Right cardiac atrium (tissue), 5 donors: ENCODE measurements at regions not wholly inside any gene's neighbourhood (a gene's known extent, or its start where the extent isn't known, plus 50 kb on each side); places are given as distances from the start of the nearest gene placed in this dataset.

Source experiments
- ATAC-seq, 2 donors: fragments of 200-7000 bp; cut with Tn5 transposase; one replicate each; pipeline versions ENCODE4 v1.8.0 to v1.9.1; 2020; ENCODE audit warnings: moderate library complexity in 2 of 2, mild to moderate bottlenecking in 1 of 2
- DNase-seq, 3 donors: peaks; one replicate each; pipeline ENCODE4 v3.0.0-alpha.2; 2020
- H3K27ac ChIP-seq: one replicate; pipeline ENCODE4 v1.5.1; 2013; ENCODE audit warnings: mild to moderate bottlenecking, low read length, control low read depth, moderate library complexity
- H3K27me3 ChIP-seq: one replicate; pipeline ENCODE4 v1.6.1; 2013; ENCODE audit not compliant: control insufficient read depth, insufficient read depth
- H3K4me1 ChIP-seq: one replicate; pipeline ENCODE4 v1.6.1; 2013; ENCODE audit warnings: low read length; ENCODE audit not compliant: control insufficient read depth, insufficient read depth
- H3K4me3 ChIP-seq: one replicate; pipeline ENCODE4 v1.5.1; 2013; ENCODE audit warnings: low read length, control low read depth
- H3K9me3 ChIP-seq: one replicate; pipeline ENCODE4 v1.6.1; 2013; ENCODE audit warnings: low read length; ENCODE audit not compliant: control insufficient read depth
- WGBS: extraction: QIAGEN DNeasy Blood & Tissue Kit; methylation state at CpG from one replicate; pipeline ENCODE4 v1.1.7; 2013; 5-methylcytosine and 5-hydroxymethylcytosine counted together
- intact Hi-C, 4 donors: fragments of 100-400 bp; cut with DNase I; formaldehyde crosslinking; loops; one replicate each; pipeline versions ENCODE4 v1.11.0 to v1.14.0; 2022 to 2023
- donor health status: healthy with polysubstance abuse.
- donor health status: DM: no; HTN: yes; CAD: no.
- donor health status: DM: no; HTN: no; CAD: no.
- donor health status: DM: no; HTN: yes; CAD: no; lungs with severe emphysema.
- donor health status: DM: yes; HTN: yes; CAD: no.

GRCh38 chr4:66688674-66689073 lies 856.6 kb downstream of the CENPC start:
- WGBS = 34% methylated on average over 3 of the region's 3 CpGs
- H3K4me1 ChIP-seq = no peaks in the 10 kb centered on the region
- no peak overlapping the region for H3K4me3 ChIP-seq
- DNase-seq (no peak), ATAC-seq (no peak)
- no peak overlapping the region for H3K27ac ChIP-seq
- no peaks in the 10 kb centered on the region for H3K9me3 ChIP-seq
- intact Hi-C loops = no loop called here
- no peaks in the 10 kb centered on the region for H3K27me3 ChIP-seq

- DNase-seq (no peak), ATAC-seq (no peak)
- intact Hi-C loops = no loop called here
- WGBS = 58% methylated on average over 2 of the region's 2 CpGs
- no peaks in the 10 kb centered on the region for H3K4me1 ChIP-seq
- no peak overlapping the region for H3K27ac ChIP-seq
- no peaks in the 10 kb centered on the region for H3K9me3 ChIP-seq
- no peak overlapping the region for H3K4me3 ChIP-seq
- no peaks in the 10 kb centered on the region for H3K27me3 ChIP-seq
Measured at GRCh38 chr4:66687459-66687858, 857.8 kb downstream of the CENPC start.

GRCh38 chr4:66681962-66682361 lies 863.3 kb downstream of the CENPC start:
- Histone ChIP-seq H3K27me3 (no peaks in the 10 kb centered on the region), H3K27ac (no peak overlapping the region), H3K9me3 (no peaks in the 10 kb centered on the region), H3K4me3 (no peak overlapping the region), H3K4me1 (no peaks in the 10 kb centered on the region)
- DNase-seq (no peak), ATAC-seq (no peak)
- intact Hi-C loops = no loop called here

GRCh38 chr4:66667249-66667648 lies 878.1 kb downstream of the CENPC start:
- Histone ChIP-seq H3K27me3 (no peaks in the 10 kb centered on the region), H3K4me1 (no peaks in the 10 kb centered on the region), H3K27ac (no peak overlapping the region), H3K9me3 (no peaks in the 10 kb centered on the region), H3K4me3 (no peak overlapping the region)
- WGBS = 91% methylated on average over 1 of the region's 1 CpG
- ATAC-seq = no peak
- DNase-seq = no peak
- intact Hi-C loops = no loop called here

GRCh38 chr4:66662620-66663019 lies 882.7 kb downstream of the CENPC start:
- DNase-seq (no peak), ATAC-seq (no peak)
- intact Hi-C loops = no loop called here
- Histone ChIP-seq H3K4me1 (no peaks in the 10 kb centered on the region), H3K27me3 (no peaks in the 10 kb centered on the region), H3K27ac (no peak overlapping the region), H3K9me3 (no peaks in the 10 kb centered on the region), H3K4me3 (no peak overlapping the region)
- 72% methylated on average over 3 of the region's 3 CpGs for WGBS

GRCh38 chr4:66658809-66659208 lies 886.5 kb downstream of the CENPC start:
- ATAC-seq = no peak
- no peak for DNase-seq
- H3K9me3 ChIP-seq = no peaks in the 10 kb centered on the region
- no peak overlapping the region for H3K4me3 ChIP-seq
- intact Hi-C loops = no loop called here
- H3K27ac ChIP-seq = no peak overlapping the region
- no peaks in the 10 kb centered on the region for H3K4me1 ChIP-seq
- H3K27me3 ChIP-seq = no peaks in the 10 kb centered on the region
- 47% methylated on average over 2 of the region's 2 CpGs for WGBS

- H3K27ac ChIP-seq = no peak overlapping the region
Measured at GRCh38 chr4:66655505-66655904, 889.8 kb downstream of the CENPC start.

GRCh38 chr4:66653937-66654336 lies 891.4 kb downstream of the CENPC start:
- DNase-seq (no peak), ATAC-seq (no peak)
- H3K27ac ChIP-seq = no peak overlapping the region
- H3K27me3 ChIP-seq = no peaks in the 10 kb centered on the region
- H3K4me1 ChIP-seq = no peaks in the 10 kb centered on the region
- intact Hi-C loops = no loop called here
- 31% methylated on average over 2 of the region's 2 CpGs for WGBS
- no peak overlapping the region for H3K4me3 ChIP-seq
- no peaks in the 10 kb centered on the region for H3K9me3 ChIP-seq

More at GRCh38 chr4:66655505-66655904, 889.8 kb downstream of the CENPC start:
- DNase-seq (no peak), ATAC-seq (no peak)
- Histone ChIP-seq H3K9me3 (no peaks in the 10 kb centered on the region), H3K4me3 (no peak overlapping the region), H3K4me1 (no peaks in the 10 kb centered on the region), H3K27me3 (no peaks in the 10 kb centered on the region)
- intact Hi-C loops = no loop called here
- WGBS = 72% methylated on average over 2 of the region's 2 CpGs

GRCh38 chr4:66649236-66649635 lies 896.1 kb downstream of the CENPC start:
- DNase-seq (no peak), ATAC-seq (no peak)
- H3K9me3 ChIP-seq = no peaks in the 10 kb centered on the region
- H3K4me1 ChIP-seq = no peaks in the 10 kb centered on the region
- H3K27me3 ChIP-seq = no peaks in the 10 kb centered on the region
- WGBS = 91% methylated on average over 2 of the region's 2 CpGs
- intact Hi-C loops = no loop called here
- no peak overlapping the region for H3K4me3 ChIP-seq
- no peak overlapping the region for H3K27ac ChIP-seq

GRCh38 chr4:66647926-66648325 lies 897.4 kb downstream of the CENPC start:
- WGBS = 59% methylated on average over 3 of the region's 3 CpGs
- Histone ChIP-seq H3K9me3 (no peaks in the 10 kb centered on the region), H3K4me1 (no peaks in the 10 kb centered on the region), H3K4me3 (no peak overlapping the region), H3K27ac (no peak overlapping the region), H3K27me3 (no peaks in the 10 kb centered on the region)
- intact Hi-C loops = no loop called here
- ATAC-seq (no peak), DNase-seq (no peak)

GRCh38 chr4:66647476-66647875 lies 897.8 kb downstream of the CENPC start:
- no peaks in the 10 kb centered on the region for H3K9me3 ChIP-seq
- H3K27me3 ChIP-seq = no peaks in the 10 kb centered on the region
- intact Hi-C loops = no loop called here
- H3K27ac ChIP-seq = no peak overlapping the region
- DNase-seq (no peak), ATAC-seq (no peak)
- H3K4me1 ChIP-seq = no peaks in the 10 kb centered on the region
- no peak overlapping the region for H3K4me3 ChIP-seq

GRCh38 chr4:66640233-66640990 lies 904.9 kb downstream of the CENPC start:
- Histone ChIP-seq H3K4me1 (no peaks in the 10 kb centered on the region), H3K27ac (no peak overlapping the region), H3K27me3 (no peaks in the 10 kb centered on the region), H3K9me3 (no peaks in the 10 kb centered on the region), H3K4me3 (no peak overlapping the region)
- 31% methylated on average over 5 of the region's 5 CpGs for WGBS
- no peak for ATAC-seq
- DNase-seq = no peak
- intact Hi-C loops = no loop called here
